ENCODE measurements at regions not wholly inside any gene's neighbourhood (a gene's known extent, or its start where the extent isn't known, plus 50 kb on each side); places are given as distances from the start of the nearest gene placed in this dataset.

DNA sequence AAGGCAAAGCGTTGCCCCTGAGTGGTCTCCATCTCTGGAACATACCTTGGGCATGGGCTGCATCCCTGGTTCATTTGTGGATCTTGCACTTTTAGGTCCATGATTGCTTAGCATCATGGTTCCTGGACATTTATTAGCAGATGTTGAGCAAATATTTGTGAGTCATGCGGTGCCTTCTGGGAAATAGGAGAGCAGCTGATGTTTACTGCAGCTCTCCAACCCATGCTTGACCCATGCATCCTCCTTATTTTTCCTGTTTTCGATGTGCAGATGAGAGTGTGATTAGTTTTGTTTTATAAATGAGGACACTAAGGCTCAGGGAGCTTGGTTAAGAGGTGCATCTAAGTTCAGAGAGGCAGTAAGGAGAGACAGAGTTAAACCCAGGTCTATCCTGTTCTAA lies 253.7 kb downstream of the ICE1 start:
- no peak for DNase-seq (ENCODE audit: extremely low read depth, low read depth)
- TF ChIP-seq, protein P1, sequence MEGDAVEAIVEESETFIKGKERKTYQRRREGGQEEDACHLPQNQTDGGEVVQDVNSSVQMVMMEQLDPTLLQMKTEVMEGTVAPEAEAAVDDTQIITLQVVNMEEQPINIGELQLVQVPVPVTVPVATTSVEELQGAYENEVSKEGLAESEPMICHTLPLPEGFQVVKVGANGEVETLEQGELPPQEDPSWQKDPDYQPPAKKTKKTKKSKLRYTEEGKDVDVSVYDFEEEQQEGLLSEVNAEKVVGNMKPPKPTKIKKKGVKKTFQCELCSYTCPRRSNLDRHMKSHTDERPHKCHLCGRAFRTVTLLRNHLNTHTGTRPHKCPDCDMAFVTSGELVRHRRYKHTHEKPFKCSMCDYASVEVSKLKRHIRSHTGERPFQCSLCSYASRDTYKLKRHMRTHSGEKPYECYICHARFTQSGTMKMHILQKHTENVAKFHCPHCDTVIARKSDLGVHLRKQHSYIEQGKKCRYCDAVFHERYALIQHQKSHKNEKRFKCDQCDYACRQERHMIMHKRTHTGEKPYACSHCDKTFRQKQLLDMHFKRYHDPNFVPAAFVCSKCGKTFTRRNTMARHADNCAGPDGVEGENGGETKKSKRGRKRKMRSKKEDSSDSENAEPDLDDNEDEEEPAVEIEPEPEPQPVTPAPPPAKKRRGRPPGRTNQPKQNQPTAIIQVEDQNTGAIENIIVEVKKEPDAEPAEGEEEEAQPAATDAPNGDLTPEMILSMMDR (IDR thresholded peaks at IDR 0.05; ENCODE audit: low read depth, low read length), result no peak

DNA sequence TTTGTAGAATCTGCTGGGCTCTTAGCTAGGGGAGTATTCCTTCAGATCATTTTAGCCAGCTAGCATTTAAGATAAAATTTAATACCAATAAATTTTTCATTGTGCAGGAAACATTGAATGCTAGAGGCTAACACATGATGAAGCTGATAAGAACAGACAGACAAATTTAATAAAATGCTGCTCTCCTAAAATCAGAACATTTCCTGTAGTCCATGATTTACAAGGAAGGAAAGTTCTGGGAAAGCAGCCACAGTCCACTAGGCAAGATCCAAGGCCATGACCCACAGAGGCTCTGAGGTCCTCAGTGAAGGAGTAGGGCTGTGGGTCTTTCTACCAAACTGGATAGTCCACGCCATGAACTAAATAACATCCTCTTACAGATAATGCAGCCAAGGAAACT lies 253.0 kb downstream of the ICE1 start:
- TF ChIP-seq, protein P1 (IDR thresholded peaks at IDR 0.05; ENCODE audit: low read depth, low read length), result no peak
- no peak for DNase-seq (ENCODE audit: extremely low read depth, low read depth)

DNA sequence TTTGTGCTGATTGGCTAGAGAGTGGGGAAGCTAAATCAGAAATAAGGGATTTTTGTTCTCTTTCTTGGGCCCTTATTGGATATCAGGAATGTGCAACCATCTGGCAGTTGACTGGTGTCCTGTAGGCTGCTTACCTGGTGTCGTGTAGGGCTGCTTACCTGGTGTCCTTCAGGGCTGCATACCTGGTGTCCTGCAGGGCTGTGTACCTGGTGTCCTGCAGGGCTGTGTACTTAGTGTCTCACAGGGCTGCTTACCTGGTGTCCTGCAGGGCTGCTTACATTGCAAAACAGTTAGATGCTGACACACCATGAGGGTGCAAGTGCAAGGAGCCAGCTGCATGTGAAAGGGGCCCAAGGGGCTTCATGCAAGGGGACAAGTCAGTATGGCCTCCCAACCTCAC lies 249.3 kb downstream of the ICE1 start:
- no peak for DNase-seq (ENCODE audit: extremely low read depth, low read depth)
- TF ChIP-seq, protein P1 (IDR thresholded peaks at IDR 0.05; ENCODE audit: low read depth, low read length), result no peak

DNA sequence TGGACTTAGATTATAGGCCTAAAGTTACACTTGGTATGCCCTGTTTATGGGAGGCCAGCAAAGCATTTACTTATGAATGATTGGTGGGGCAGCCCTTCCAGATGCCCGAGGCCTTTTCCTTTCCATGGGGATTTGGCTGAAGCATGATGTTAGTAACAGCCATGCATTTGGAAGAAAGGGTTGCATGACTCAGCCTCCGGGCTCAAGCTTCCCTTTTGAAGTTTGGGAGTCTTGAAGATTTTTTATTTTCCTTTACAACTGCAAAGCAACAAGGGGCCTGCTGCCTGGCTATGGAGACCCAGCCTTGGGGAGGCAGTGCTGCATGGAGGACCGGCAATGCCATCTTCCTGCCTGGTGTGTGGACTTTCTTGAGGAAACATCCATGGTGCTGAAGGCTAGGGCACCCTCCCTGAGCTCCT lies 244.7 kb downstream of the ICE1 start:
- no peak for DNase-seq (ENCODE audit: extremely low read depth, low read depth)
- TF ChIP-seq, protein P1 (IDR thresholded peaks at IDR 0.05; ENCODE audit: low read depth, low read length), result no peak

DNA sequence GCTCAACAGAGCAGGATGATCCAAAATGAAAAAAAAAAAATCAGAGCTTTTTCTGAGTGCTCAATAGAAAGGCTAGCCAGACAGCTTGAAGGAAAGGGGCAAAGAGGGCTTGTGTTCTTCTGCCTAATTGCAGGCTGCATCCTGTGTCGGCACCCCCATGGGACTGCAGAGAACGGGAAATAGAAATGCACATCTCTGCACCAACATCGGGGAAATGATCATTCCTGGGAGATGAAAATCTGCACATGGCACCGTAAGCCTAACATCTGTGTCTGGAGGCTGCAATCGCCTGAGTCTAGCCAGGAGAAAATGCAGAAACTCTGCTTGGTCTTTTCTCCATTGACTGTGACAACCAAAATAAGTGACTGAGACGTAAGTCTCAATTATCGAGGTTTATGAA lies 243.9 kb downstream of the ICE1 start:
- no peak for DNase-seq (ENCODE audit: extremely low read depth, low read depth)
- TF ChIP-seq, protein P1 (IDR thresholded peaks at IDR 0.05; ENCODE audit: low read depth, low read length), result no peak

DNA sequence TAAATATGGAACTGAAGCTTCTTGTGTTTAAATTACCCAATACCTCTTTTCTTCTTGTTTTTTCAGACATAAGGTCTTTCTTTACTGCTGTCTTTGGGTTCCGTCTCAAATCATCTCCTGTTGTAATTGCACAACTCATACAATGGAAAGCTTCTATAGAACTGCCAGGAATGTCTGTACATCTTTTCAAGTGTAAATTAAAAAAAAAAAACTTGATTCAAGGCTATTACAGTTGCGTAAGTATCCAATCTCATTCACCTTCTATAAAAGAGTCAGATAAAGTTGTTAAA lies 243.5 kb downstream of the ICE1 start:
- no peak for DNase-seq (ENCODE audit: extremely low read depth, low read depth)
- TF ChIP-seq, protein P1 (IDR thresholded peaks at IDR 0.05; ENCODE audit: low read depth, low read length), result no peak

DNA sequence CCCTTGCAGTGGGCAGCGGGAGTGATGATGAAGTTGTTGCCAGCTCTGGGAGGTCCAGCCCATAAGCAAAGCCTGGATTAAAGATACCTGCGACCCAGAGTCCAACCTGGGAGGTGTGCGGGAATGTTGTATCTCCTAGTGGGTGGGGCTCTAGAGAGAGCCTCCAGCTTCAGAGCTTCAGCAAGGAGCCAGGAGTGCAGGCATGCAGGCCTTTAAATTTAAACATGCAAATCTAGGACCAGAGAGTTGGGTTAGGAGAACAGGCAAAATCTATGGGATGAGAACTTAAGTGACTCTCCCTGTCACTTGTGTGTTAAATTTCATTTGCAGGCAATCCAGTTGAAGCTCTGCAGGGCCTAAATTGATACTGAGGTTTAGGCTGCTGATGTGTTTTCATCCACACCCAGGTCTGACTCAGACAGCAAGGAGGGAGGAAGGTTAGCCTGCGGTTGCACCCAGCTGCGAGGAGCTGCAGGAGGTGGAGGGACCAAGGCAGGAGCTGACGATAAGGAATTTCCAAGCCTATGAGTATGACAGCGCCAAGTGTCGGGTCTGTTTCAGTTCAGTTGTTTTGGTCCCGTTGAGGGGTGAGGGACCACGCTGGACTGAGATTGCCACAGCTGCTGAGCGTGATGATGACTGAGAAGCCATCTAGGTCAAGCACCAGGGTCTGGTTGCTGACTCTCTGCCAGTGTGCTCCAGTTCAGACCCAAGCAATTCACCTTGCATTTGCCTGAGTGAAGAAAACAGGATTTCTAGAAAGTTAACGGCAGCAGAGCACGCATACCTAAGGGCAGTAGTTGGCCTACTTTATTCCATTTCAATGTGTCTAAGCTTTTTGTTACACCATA lies 243.0 kb downstream of the ICE1 start:
- DNase-seq (ENCODE audit: extremely low read depth, low read depth), result no peak
- TF ChIP-seq, protein P1 (IDR thresholded peaks at IDR 0.05; ENCODE audit: low read depth, low read length), result no peak
